ENCODE measurements at regions not wholly inside any gene's neighbourhood (a gene's known extent, or its start where the extent isn't known, plus 50 kb on each side); places are given as distances from the start of the nearest gene placed in this dataset.

DNA sequence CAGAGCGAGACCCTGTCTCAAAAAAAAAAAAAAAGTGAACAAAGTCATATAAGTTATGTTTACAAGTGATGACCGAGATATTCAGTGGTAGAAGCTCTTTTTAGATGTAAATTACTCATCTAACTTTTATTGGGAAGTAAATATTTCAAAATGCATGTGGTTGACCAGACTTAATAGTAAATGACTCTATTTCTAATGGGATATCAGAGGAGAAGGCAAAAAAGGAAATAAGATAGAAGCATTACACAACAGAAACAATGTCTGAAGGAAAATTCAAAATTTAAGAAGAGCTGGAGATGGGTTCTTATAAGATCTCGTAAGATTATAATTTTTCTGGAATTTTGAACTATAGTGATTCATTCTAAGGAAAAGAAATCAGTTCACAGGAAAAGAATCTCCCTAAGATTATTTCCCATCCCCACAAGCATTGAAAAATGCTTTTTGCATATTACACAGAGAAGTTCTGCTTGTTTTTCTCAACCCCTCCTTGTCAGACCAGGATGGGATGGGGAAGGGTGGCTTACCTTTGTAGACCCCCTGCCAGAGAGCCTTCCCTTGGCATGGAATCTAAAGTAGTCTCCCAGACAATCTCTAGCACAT is 63.1 kb upstream of the STK38L start:
- TF ChIP-seq, protein P1, sequence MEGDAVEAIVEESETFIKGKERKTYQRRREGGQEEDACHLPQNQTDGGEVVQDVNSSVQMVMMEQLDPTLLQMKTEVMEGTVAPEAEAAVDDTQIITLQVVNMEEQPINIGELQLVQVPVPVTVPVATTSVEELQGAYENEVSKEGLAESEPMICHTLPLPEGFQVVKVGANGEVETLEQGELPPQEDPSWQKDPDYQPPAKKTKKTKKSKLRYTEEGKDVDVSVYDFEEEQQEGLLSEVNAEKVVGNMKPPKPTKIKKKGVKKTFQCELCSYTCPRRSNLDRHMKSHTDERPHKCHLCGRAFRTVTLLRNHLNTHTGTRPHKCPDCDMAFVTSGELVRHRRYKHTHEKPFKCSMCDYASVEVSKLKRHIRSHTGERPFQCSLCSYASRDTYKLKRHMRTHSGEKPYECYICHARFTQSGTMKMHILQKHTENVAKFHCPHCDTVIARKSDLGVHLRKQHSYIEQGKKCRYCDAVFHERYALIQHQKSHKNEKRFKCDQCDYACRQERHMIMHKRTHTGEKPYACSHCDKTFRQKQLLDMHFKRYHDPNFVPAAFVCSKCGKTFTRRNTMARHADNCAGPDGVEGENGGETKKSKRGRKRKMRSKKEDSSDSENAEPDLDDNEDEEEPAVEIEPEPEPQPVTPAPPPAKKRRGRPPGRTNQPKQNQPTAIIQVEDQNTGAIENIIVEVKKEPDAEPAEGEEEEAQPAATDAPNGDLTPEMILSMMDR (IDR thresholded peaks at IDR 0.05), result no peak
- no peak for TF ChIP-seq POLR2AphosphoS5 (IDR thresholded peaks at IDR 0.05)
- TF ChIP-seq POLR2A (IDR thresholded peaks at IDR 0.05), result no peak
